Loucy (cell line): ENCODE measurements at regions not wholly inside any gene's neighbourhood (a gene's known extent, or its start where the extent isn't known, plus 50 kb on each side); places are given as distances from the start of the nearest gene placed in this dataset.

ENCODE experiments used
- H2AFZ ChIP-seq: fragments of 200-600 bp; sonication (generic); 2 replicates; pipeline ENCODE4 v1.6.0; 2016; ENCODE audit warnings: antibody characterized with exemption, mild to moderate bottlenecking, low read length, moderate library complexity
- H3F3A ChIP-seq: fragments of 200-600 bp; 2 replicates; pipeline ENCODE4 v1.6.0; 2016; ENCODE audit warnings: antibody characterized with exemption, low read depth, mild to moderate bottlenecking
- H3K27me3 ChIP-seq: fragments of 200-600 bp; sonication (generic); 2 replicates; pipeline ENCODE4 v1.6.1; 2014; ENCODE audit warnings: low read length, mild to moderate bottlenecking; ENCODE audit not compliant: insufficient read depth, poor library complexity, severe bottlenecking
- H3K36me3 ChIP-seq: fragments of 200-600 bp; sonication (generic); 2 replicates; pipeline ENCODE4 v1.6.1; 2016; ENCODE audit warnings: low read length; ENCODE audit not compliant: insufficient read depth
- H3K4me1 ChIP-seq: fragments of 200-600 bp; sonication (generic); 2 replicates; pipeline ENCODE4 v1.5.1; 2014; ENCODE audit warnings: low read length, mild to moderate bottlenecking; ENCODE audit not compliant: insufficient read depth, poor library complexity, severe bottlenecking
- H3K4me2 ChIP-seq: fragments of 200-600 bp; sonication (generic); 2 replicates; pipeline ENCODE4 v1.6.0; 2014; ENCODE audit warnings: antibody characterized with exemption, low read length, low read depth, mild to moderate bottlenecking; ENCODE audit not compliant: poor library complexity, severe bottlenecking
- H3K4me3 ChIP-seq: fragments of 200-600 bp; sonication (generic); 2 replicates; pipeline ENCODE4 v1.5.1; 2014; ENCODE audit warnings: low read length, mild to moderate bottlenecking, mixed read lengths; ENCODE audit not compliant: poor library complexity, severe bottlenecking
- H3K79me2 ChIP-seq: fragments of 200-600 bp; sonication (generic); 2 replicates; pipeline ENCODE4 v1.6.1; 2014; ENCODE audit warnings: low read length; ENCODE audit not compliant: insufficient read depth
- H3K9ac ChIP-seq: fragments of 200-600 bp; sonication (generic); 2 replicates; pipeline ENCODE4 v1.6.0; 2014; ENCODE audit warnings: mild to moderate bottlenecking, low read depth, low read length, moderate library complexity; ENCODE audit not compliant: poor library complexity, severe bottlenecking
- H3K9me2 ChIP-seq: fragments of 200-600 bp; sonication (generic); replicated peaks from 2 replicates; pipeline ENCODE4 v1.6.1; 2016; ENCODE audit warnings: low read depth, low read length, mixed read lengths
- H3K9me3 ChIP-seq: fragments of 200-600 bp; sonication (generic); 2 replicates; pipeline ENCODE4 v1.6.1; 2014; ENCODE audit warnings: mild to moderate bottlenecking, antibody characterized with exemption, low read length, low read depth; ENCODE audit not compliant: insufficient read depth
- H4K20me1 ChIP-seq: fragments of 200-600 bp; sonication (generic); 2 replicates; pipeline ENCODE4 v1.6.0; 2014; ENCODE audit warnings: antibody characterized with exemption, low read length, mild to moderate bottlenecking; ENCODE audit not compliant: insufficient read depth, poor library complexity, severe bottlenecking
- CTCF ChIP-seq: fragments of 200-600 bp; sonication (generic); conservative IDR thresholded peaks from 2 replicates; pipeline ENCODE4 v1.5.1; 2014; ENCODE audit warnings: mild to moderate bottlenecking, antibody characterized with exemption, low read length
- EZH2phosphoT487 ChIP-seq: fragments of 200-600 bp; IDR thresholded peaks from 2 replicates; pipeline ENCODE4 v1.6.1; 2018; ENCODE audit warnings: antibody characterized with exemption, mild to moderate bottlenecking, moderate library complexity, borderline replicate concordance

- no peak overlapping the region for H2AFZ ChIP-seq
- no peaks in the 10 kb centered on the region for H3F3A ChIP-seq
- no peak overlapping the region for H3K9ac ChIP-seq
- H3K4me1 ChIP-seq: no peaks in the 10 kb centered on the region
- no peak for TF ChIP-seq EZH2phosphoT487
- TF ChIP-seq CTCF: no peak
- H3K79me2 ChIP-seq: no peaks in the 10 kb centered on the region
- H3K4me2 ChIP-seq: no peak overlapping the region
- H4K20me1 ChIP-seq: no peaks in the 10 kb centered on the region
- H3K4me3 ChIP-seq: no peak overlapping the region
- H3K9me3 ChIP-seq: no peaks in the 10 kb centered on the region
- no peaks in the 10 kb centered on the region for H3K36me3 ChIP-seq
- H3K27me3 ChIP-seq: no peaks in the 10 kb centered on the region
- H3K9me2 ChIP-seq: no peaks in the 10 kb centered on the region
Measured at GRCh38 chr3:168895419-168895818, 768.1 kb downstream of the MECOM start.

GRCh38 chr3:168894214-168894613 is 769.3 kb downstream of the MECOM start:
- H3K4me2 ChIP-seq: no peak overlapping the region
- H3K36me3 ChIP-seq: no peaks in the 10 kb centered on the region
- H2AFZ ChIP-seq: no peak overlapping the region

GRCh38 chr3:168889666-168890065 is 773.8 kb downstream of the MECOM start:
- Histone ChIP-seq H3K4me3 (no peak overlapping the region), H3K27me3 (no peaks in the 10 kb centered on the region), H3K4me1 (no peaks in the 10 kb centered on the region), H3K9me3 (no peaks in the 10 kb centered on the region), H3K79me2 (no peaks in the 10 kb centered on the region), H3K36me3 (no peaks in the 10 kb centered on the region), H3K9me2 (no peaks in the 10 kb centered on the region), H3F3A (no peaks in the 10 kb centered on the region), H2AFZ (no peak overlapping the region), H3K4me2 (no peak overlapping the region), H4K20me1 (no peaks in the 10 kb centered on the region), H3K9ac (no peak overlapping the region)
- TF ChIP-seq CTCF (peak; percentile 18; the same call in 1 of the 2 replicates), EZH2phosphoT487 (no peak)

More at GRCh38 chr3:168894214-168894613, 769.3 kb downstream of the MECOM start:
- Histone ChIP-seq H3K9ac (no peak overlapping the region), H3F3A (no peaks in the 10 kb centered on the region), H3K4me1 (no peaks in the 10 kb centered on the region), H3K9me2 (no peaks in the 10 kb centered on the region), H3K79me2 (no peaks in the 10 kb centered on the region), H3K4me3 (no peak overlapping the region), H3K9me3 (no peaks in the 10 kb centered on the region), H4K20me1 (no peaks in the 10 kb centered on the region), H3K27me3 (no peaks in the 10 kb centered on the region)
- TF ChIP-seq EZH2phosphoT487 (no peak), CTCF (no peak)
